ENCODE measurements at regions not wholly inside any gene's neighbourhood (a gene's known extent, or its start where the extent isn't known, plus 50 kb on each side); places are given as distances from the start of the nearest gene placed in this dataset.

GRCh38 chr17:62884781-62885180 is 76.7 kb upstream of the MARCHF10 start:
- Histone ChIP-seq H3K36me3 (no peaks in the 10 kb centered on the region), H3K27me3 (no peaks in the 10 kb centered on the region), H3K9me3 (no peaks in the 10 kb centered on the region), H3K4me1 (peaks cover 0 to 13% of the 10 kb centered on the region in 2 donors), H3K27ac (no peak overlapping the region), H3K4me3 (no peak overlapping the region)
- no peak for TF ChIP-seq CTCF (IDR thresholded peaks at IDR 0.05)
- intact Hi-C loops (cut with DNase I), result no loop called here
- no peak for ATAC-seq
- DNase-seq, result no peak

- TF ChIP-seq CTCF (IDR thresholded peaks at IDR 0.05), result no peak
- no peaks in the 10 kb centered on the region for H3K27me3 ChIP-seq
- H3K4me3 ChIP-seq, result no peak overlapping the region
- no peaks in the 10 kb centered on the region for H3K36me3 ChIP-seq
- peak overlapping the region in 1 of 2 donors; percentile 91 for H3K27ac ChIP-seq
- peaks cover 0 to 13% of the 10 kb centered on the region in 2 donors for H3K4me1 ChIP-seq
- peak; percentile 39 for ATAC-seq
- DNase-seq, result no peak
- intact Hi-C loops (cut with DNase I), result no loop called here
- no peaks in the 10 kb centered on the region for H3K9me3 ChIP-seq
These were observed 74.8 kb upstream of the MARCHF10 start for GRCh38 chr17:62882878-62883277.

- Histone ChIP-seq H3K36me3 (no peaks in the 10 kb centered on the region), H3K4me3 (no peak overlapping the region), H3K4me1 (peaks cover 0 to 13% of the 10 kb centered on the region in 2 donors), H3K9me3 (no peaks in the 10 kb centered on the region), H3K27me3 (no peaks in the 10 kb centered on the region), H3K27ac (peak overlapping the region in 1 of 2 donors; percentile 91)
- ATAC-seq (no peak), DNase-seq (peak in 1 of 4 donors; percentile 48)
- no peak for TF ChIP-seq CTCF (IDR thresholded peaks at IDR 0.05)
- intact Hi-C loops (cut with DNase I), result no loop called here
These were observed 74.2 kb upstream of the MARCHF10 start for GRCh38 chr17:62882284-62882683.

GRCh38 chr17:62880120-62880519 is 72.0 kb upstream of the MARCHF10 start:
- no peaks in the 10 kb centered on the region for H3K27me3 ChIP-seq
- intact Hi-C loops (cut with DNase I), result no loop called here
- H3K9me3 ChIP-seq, result no peaks in the 10 kb centered on the region
- DNase-seq (no peak), ATAC-seq (no peak)
- H3K4me3 ChIP-seq, result no peak overlapping the region
- peaks cover 0 to 22% of the 10 kb centered on the region in 2 donors for H3K4me1 ChIP-seq
- H3K36me3 ChIP-seq, result no peaks in the 10 kb centered on the region
- TF ChIP-seq CTCF (IDR thresholded peaks at IDR 0.05), result no peak
- H3K27ac ChIP-seq, result no peak overlapping the region

GRCh38 chr17:62876673-62877405 is 68.7 kb upstream of the MARCHF10 start:
- no peak overlapping the region for H3K4me3 ChIP-seq
- TF ChIP-seq CTCF (IDR thresholded peaks at IDR 0.05), result no peak
- no peaks in the 10 kb centered on the region for H3K9me3 ChIP-seq
- ATAC-seq (peak; percentile 55), DNase-seq (no peak)
- no peaks in the 10 kb centered on the region for H3K27me3 ChIP-seq
- intact Hi-C loops (cut with DNase I), result no loop called here
- H3K27ac ChIP-seq, result no peak overlapping the region
- H3K4me1 ChIP-seq, result peaks cover 0 to 9% of the 10 kb centered on the region in 2 donors
- no peaks in the 10 kb centered on the region for H3K36me3 ChIP-seq

All from left lung (tissue), 4 donors.